ENCODE measurements at regions not wholly inside any gene's neighbourhood (a gene's known extent, or its start where the extent isn't known, plus 50 kb on each side); places are given as distances from the start of the nearest gene placed in this dataset.

- DNase-seq (ENCODE audit: insufficient read length, low spot score) (no peak), FAIRE-seq (no peak)
- peak; percentile 1 for TF ChIP-seq CTCF (IDR thresholded peaks at IDR 0.05; ENCODE audit: insufficient read depth, missing control alignments)
Measured at GRCh38 chr10:113967126-113967525, 76.5 kb upstream of the ADRB1 start.

GRCh38 chr10:113970641-113971040 is 73.0 kb upstream of the ADRB1 start:
- no peak for FAIRE-seq
- TF ChIP-seq CTCF (IDR thresholded peaks at IDR 0.05; ENCODE audit: insufficient read depth, missing control alignments) = no peak
- DNase-seq (ENCODE audit: insufficient read length, low spot score) = no peak

GRCh38 chr10:113971349-113971973 is 72.2 kb upstream of the ADRB1 start:
- DNase-seq (ENCODE audit: insufficient read length, low spot score) = no peak
- no peak for FAIRE-seq
- TF ChIP-seq CTCF (IDR thresholded peaks at IDR 0.05; ENCODE audit: insufficient read depth, missing control alignments) = no peak

DNA sequence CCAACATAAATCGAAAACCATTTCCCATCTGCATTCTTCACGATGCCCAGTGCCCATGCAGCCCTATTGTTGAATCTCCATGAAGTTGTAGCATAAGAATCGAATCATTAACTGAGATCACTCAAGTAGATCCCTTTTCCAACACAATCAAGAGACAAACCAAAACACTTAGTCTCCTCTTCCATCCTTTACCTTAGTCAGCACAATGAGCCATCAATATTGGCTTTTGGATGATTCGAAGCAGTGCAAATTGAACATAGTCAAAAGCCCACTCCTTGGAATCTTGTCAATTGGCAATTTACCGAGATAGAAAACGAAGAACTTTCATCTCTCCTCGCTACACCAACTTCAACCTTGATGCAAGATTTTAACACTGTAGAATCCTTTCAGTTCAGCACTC is 66.5 kb upstream of the ADRB1 start:
- no peak for TF ChIP-seq CTCF (IDR thresholded peaks at IDR 0.05; ENCODE audit: insufficient read depth, missing control alignments)
- DNase-seq (ENCODE audit: insufficient read length, low spot score) (no peak), FAIRE-seq (no peak)

GRCh38 chr10:113978802-113979201 is 64.9 kb upstream of the ADRB1 start:
- DNase-seq (ENCODE audit: insufficient read length, low spot score) (no peak), FAIRE-seq (no peak)
- TF ChIP-seq CTCF (IDR thresholded peaks at IDR 0.05; ENCODE audit: insufficient read depth, missing control alignments) = no peak

- DNase-seq (ENCODE audit: insufficient read length, low spot score) (no peak), FAIRE-seq (no peak)
- no peak for TF ChIP-seq CTCF (IDR thresholded peaks at IDR 0.05; ENCODE audit: insufficient read depth, missing control alignments)
Measured at GRCh38 chr10:113979409-113979808, 64.3 kb upstream of the ADRB1 start.

- no peak for TF ChIP-seq CTCF (IDR thresholded peaks at IDR 0.05; ENCODE audit: insufficient read depth, missing control alignments)
- no peak for FAIRE-seq
- no peak for DNase-seq (ENCODE audit: insufficient read length, low spot score)
Measured at GRCh38 chr10:113980408-113981087, 63.1 kb upstream of the ADRB1 start.
